ENCODE measurements at regions not wholly inside any gene's neighbourhood (a gene's known extent, or its start where the extent isn't known, plus 50 kb on each side); places are given as distances from the start of the nearest gene placed in this dataset.

GRCh38 chr18:79579807-79580497 lies 99.7 kb upstream of the CTDP1 start:
- no peaks in the 10 kb centered on the region for H3K9me3 Mint-ChIP-seq (ENCODE audit: unreplicated experiment)
- no peak for TF ChIP-seq CTCF (IDR thresholded peaks at IDR 0.05; ENCODE audit: unreplicated experiment)
- H3K4me1 Mint-ChIP-seq (ENCODE audit: unreplicated experiment) = peaks cover 5% of the 10 kb centered on the region
- no peaks in the 10 kb centered on the region for H3K36me3 Mint-ChIP-seq (ENCODE audit: low read depth, unreplicated experiment)
- DNase-seq (ENCODE audit: low spot score) = no peak
- H3K27ac Mint-ChIP-seq (ENCODE audit: unreplicated experiment) = no peak overlapping the region
- no peak overlapping the region for H3K4me3 Mint-ChIP-seq (ENCODE audit: unreplicated experiment)
- H3K27me3 Mint-ChIP-seq (ENCODE audit: unreplicated experiment) = peaks cover 9% of the 10 kb centered on the region

GRCh38 chr18:79580498-79581171 lies 99.0 kb upstream of the CTDP1 start:
- TF ChIP-seq CTCF (IDR thresholded peaks at IDR 0.05; ENCODE audit: unreplicated experiment) = no peak
- no peak overlapping the region for H3K4me3 Mint-ChIP-seq (ENCODE audit: unreplicated experiment)
- no peaks in the 10 kb centered on the region for H3K9me3 Mint-ChIP-seq (ENCODE audit: unreplicated experiment)
- H3K27ac Mint-ChIP-seq (ENCODE audit: unreplicated experiment) = no peak overlapping the region
- peaks cover 5% of the 10 kb centered on the region for H3K4me1 Mint-ChIP-seq (ENCODE audit: unreplicated experiment)
- DNase-seq (ENCODE audit: low spot score) = no peak
- H3K36me3 Mint-ChIP-seq (ENCODE audit: low read depth, unreplicated experiment) = no peaks in the 10 kb centered on the region
- peaks cover 6% of the 10 kb centered on the region for H3K27me3 Mint-ChIP-seq (ENCODE audit: unreplicated experiment)

- H3K4me3 Mint-ChIP-seq (ENCODE audit: unreplicated experiment) = no peak overlapping the region
- H3K36me3 Mint-ChIP-seq (ENCODE audit: low read depth, unreplicated experiment) = no peaks in the 10 kb centered on the region
- no peak overlapping the region for H3K27ac Mint-ChIP-seq (ENCODE audit: unreplicated experiment)
- peaks cover 5% of the 10 kb centered on the region for H3K4me1 Mint-ChIP-seq (ENCODE audit: unreplicated experiment)
- H3K9me3 Mint-ChIP-seq (ENCODE audit: unreplicated experiment) = no peaks in the 10 kb centered on the region
- peaks cover 8% of the 10 kb centered on the region for H3K27me3 Mint-ChIP-seq (ENCODE audit: unreplicated experiment)
- no peak for DNase-seq (ENCODE audit: low spot score)
- TF ChIP-seq CTCF (IDR thresholded peaks at IDR 0.05; ENCODE audit: unreplicated experiment) = no peak
Observed at GRCh38 chr18:79581406-79581805, 98.2 kb upstream of the CTDP1 start.

DNA sequence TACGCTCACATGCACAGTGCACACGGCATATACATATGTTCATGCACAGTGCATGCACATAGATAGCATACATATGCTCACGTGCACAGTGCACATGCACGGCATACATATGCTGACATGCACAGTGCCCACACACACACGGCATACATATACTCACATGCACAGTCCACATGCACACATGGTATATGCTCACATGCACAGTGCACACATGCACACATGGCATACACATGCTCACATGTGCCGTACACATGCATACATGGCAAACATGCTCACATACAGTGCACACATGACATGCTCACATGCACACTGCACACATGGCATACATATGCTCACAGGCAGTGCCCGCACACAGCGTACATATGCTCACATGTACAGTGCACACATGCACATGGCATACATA lies 97.7 kb upstream of the CTDP1 start:
- Mint-ChIP-seq H3K36me3 (ENCODE audit: low read depth, unreplicated experiment) (no peaks in the 10 kb centered on the region), H3K4me1 (ENCODE audit: unreplicated experiment) (peaks cover 5% of the 10 kb centered on the region), H3K4me3 (ENCODE audit: unreplicated experiment) (no peak overlapping the region), H3K9me3 (ENCODE audit: unreplicated experiment) (no peaks in the 10 kb centered on the region), H3K27ac (ENCODE audit: unreplicated experiment) (no peak overlapping the region), H3K27me3 (ENCODE audit: unreplicated experiment) (peaks cover 8% of the 10 kb centered on the region)
- TF ChIP-seq CTCF (IDR thresholded peaks at IDR 0.05; ENCODE audit: unreplicated experiment) = no peak
- DNase-seq (ENCODE audit: low spot score) = no peak

GRCh38 chr18:79582978-79583377 lies 96.6 kb upstream of the CTDP1 start:
- Mint-ChIP-seq H3K27me3 (ENCODE audit: unreplicated experiment) (peaks cover 10% of the 10 kb centered on the region), H3K9me3 (ENCODE audit: unreplicated experiment) (no peaks in the 10 kb centered on the region), H3K36me3 (ENCODE audit: low read depth, unreplicated experiment) (no peaks in the 10 kb centered on the region), H3K27ac (ENCODE audit: unreplicated experiment) (no peak overlapping the region), H3K4me1 (ENCODE audit: unreplicated experiment) (peaks cover 5% of the 10 kb centered on the region), H3K4me3 (ENCODE audit: unreplicated experiment) (no peak overlapping the region)
- no peak for DNase-seq (ENCODE audit: low spot score)
- TF ChIP-seq CTCF (IDR thresholded peaks at IDR 0.05; ENCODE audit: unreplicated experiment) = no peak

All from endothelial cell (in vitro differentiated cells).